Uterus (tissue), 2 donors: ENCODE measurements at regions not wholly inside any gene's neighbourhood (a gene's known extent, or its start where the extent isn't known, plus 50 kb on each side); places are given as distances from the start of the nearest gene placed in this dataset.

Experiments used
- CTCF ChIP-seq, 4 experiments: fragments of 200-600 bp in 2 of 4; fragments of 450-650 bp in 2 of 4; sonication (generic) in 2 of 4; IDR thresholded peaks; one replicate each; pipeline ENCODE4 v1.5.1; 2016 to 2019; ENCODE audit warnings: antibody characterized with exemption in 4 of 4, mild to moderate bottlenecking in 2 of 4, moderate library complexity in 1 of 4
- POLR2A ChIP-seq, 2 donors: fragments of 450-650 bp; IDR thresholded peaks; one replicate each; pipeline ENCODE4 v1.6.1; 2016; ENCODE audit warnings: antibody characterized with exemption in 2 of 2, mild to moderate bottlenecking in 1 of 2, moderate library complexity in 1 of 2

GRCh38 chr12:14086838-14087237 is 105.4 kb upstream of the GRIN2B start:
- TF ChIP-seq CTCF (IDR thresholded peaks at IDR 0.05) (no peak), POLR2A (IDR thresholded peaks at IDR 0.05) (no peak)
